ENCODE measurements at regions not wholly inside any gene's neighbourhood (a gene's known extent, or its start where the extent isn't known, plus 50 kb on each side); places are given as distances from the start of the nearest gene placed in this dataset.
"Not testable (repeated sequence)": the region's sequence is repeated elsewhere in the genome, so short reads cannot be mapped to it uniquely, and the experiment has no call there.

DNA sequence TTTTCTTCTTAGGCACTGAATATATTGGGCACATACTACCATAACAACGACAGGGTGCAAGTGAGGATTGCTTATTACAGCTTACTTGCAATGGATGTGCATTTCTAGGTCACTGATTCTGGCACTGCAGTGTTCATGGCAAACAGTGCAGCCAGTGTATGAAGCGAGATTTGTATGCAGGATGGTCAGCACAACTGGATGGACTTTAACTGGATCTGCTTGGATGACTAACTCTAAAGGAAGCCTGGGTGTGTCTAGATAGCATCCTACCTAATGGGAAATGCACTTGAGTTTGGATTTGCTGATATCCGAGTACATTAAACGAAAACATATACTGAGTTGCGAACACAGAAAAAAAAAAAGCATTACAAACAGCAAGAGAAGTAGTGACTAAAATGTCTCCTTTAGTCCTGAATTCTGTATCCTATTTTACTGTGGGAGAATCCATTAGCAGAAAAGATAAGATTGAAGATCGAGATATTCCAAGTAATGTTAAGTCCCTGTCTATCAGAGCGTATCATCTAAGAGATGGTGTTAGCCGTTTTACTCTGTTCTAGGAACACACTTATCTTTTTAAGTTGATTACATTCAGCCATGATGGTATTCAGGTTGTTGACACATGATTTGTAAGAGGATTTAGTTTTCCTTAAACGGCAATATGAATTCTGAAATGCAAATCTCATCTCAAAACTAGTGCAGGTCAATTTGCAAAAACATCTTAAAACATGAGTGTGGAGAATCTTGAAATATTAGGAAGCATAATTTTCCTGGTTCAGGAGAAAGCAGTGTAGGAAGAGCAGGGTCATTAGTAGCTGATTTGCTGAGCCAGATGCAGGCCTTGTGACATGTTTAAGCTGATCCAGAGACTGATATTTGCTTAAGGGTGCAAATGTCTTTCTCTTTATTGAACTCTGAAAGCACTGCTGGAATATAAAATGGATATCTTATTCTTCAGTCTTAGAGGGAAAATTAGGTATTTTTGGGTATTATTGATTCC lies 142.6 kb upstream of the CPHXL start:
- Histone ChIP-seq H3K4me3 (no peak overlapping the region), H3K36me3 (no peaks in the 10 kb centered on the region), H3K9me3 (no peaks in the 10 kb centered on the region), H3K4me1 (no peaks in the 10 kb centered on the region), H3K27ac (no peak overlapping the region), H3K27me3 (no peaks in the 10 kb centered on the region)
- no peak for TF ChIP-seq EP300 (IDR thresholded peaks at IDR 0.05; ENCODE audit: low read depth)
- no peak for TF ChIP-seq POLR2A (IDR thresholded peaks at IDR 0.05)
- TF ChIP-seq POLR2AphosphoS5 (IDR thresholded peaks at IDR 0.05) = no peak
- TF ChIP-seq, protein P1, sequence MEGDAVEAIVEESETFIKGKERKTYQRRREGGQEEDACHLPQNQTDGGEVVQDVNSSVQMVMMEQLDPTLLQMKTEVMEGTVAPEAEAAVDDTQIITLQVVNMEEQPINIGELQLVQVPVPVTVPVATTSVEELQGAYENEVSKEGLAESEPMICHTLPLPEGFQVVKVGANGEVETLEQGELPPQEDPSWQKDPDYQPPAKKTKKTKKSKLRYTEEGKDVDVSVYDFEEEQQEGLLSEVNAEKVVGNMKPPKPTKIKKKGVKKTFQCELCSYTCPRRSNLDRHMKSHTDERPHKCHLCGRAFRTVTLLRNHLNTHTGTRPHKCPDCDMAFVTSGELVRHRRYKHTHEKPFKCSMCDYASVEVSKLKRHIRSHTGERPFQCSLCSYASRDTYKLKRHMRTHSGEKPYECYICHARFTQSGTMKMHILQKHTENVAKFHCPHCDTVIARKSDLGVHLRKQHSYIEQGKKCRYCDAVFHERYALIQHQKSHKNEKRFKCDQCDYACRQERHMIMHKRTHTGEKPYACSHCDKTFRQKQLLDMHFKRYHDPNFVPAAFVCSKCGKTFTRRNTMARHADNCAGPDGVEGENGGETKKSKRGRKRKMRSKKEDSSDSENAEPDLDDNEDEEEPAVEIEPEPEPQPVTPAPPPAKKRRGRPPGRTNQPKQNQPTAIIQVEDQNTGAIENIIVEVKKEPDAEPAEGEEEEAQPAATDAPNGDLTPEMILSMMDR (IDR thresholded peaks at IDR 0.05) = no peak
- no peak for DNase-seq
- intact Hi-C loops (cut with DNase I; ENCODE audit: low total_unique reads) (no loop called here), in situ Hi-C loops (cut with MboI; ENCODE audit: low pct_ligation_motif_present in 1 of 4, low pct_unique_long_range_greater_than_20kb in 1 of 4, low sequenced_read_pairs in 3 of 4) (no loop called here)
- WGBS, 2 donors (ENCODE audit: low coverage in 1 of 2) = 55 to 64% methylated on average over 9 of the region's 9 CpGs

DNA sequence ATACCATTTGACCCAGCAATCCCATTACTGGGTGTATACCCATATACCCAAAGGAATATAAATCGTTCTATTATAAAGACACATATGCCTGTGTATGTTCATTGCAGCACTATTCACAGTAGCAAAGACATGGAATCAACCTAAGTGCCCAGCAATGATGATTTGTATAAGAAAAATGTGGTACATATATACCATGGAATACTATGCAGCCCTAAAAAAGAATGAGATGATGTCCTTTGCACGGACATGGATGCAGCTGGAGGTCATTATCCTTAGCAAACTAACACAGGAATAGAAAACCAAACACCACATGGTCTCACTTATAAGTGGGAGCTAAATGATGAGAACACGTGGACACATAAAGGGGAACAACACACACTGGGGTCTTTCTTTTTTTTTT lies 155.0 kb upstream of the CPHXL start:
- DNase-seq; H3K9me3 ChIP-seq; H3K4me3 ChIP-seq; H3K36me3 ChIP-seq; H3K4me1 ChIP-seq; H3K27me3 ChIP-seq; H3K27ac ChIP-seq; in situ Hi-C loops (cut with MboI; ENCODE audit: low pct_ligation_motif_present in 1 of 4, low pct_unique_long_range_greater_than_20kb in 1 of 4, low sequenced_read_pairs in 3 of 4); intact Hi-C loops (cut with DNase I; ENCODE audit: low total_unique reads): not testable (repeated sequence)
- WGBS, 2 donors (ENCODE audit: low coverage in 1 of 2) = 91 to 94% methylated on average over 3 of the region's 3 CpGs

DNA sequence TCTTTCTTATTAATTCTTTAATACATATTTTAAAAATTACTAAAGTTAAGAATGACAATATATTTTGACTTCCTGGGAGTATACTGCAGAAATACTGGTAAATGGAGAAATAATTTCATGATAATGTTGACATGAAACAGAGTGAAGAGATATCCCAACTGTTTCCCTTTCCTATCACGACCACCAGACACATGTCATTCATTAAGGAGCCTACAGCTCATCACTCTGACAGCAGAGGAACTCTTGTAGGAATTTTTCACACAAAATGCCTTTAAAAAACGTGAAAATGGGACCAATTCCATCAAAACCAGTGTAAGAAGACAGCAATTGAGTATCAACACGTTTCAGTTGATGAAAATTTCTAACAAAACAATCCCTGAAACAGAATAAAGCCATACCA lies 172.9 kb upstream of the CPHXL start:
- Histone ChIP-seq H3K4me3 (no peak overlapping the region), H3K36me3 (no peaks in the 10 kb centered on the region), H3K27me3 (no peaks in the 10 kb centered on the region), H3K27ac (no peak overlapping the region), H3K4me1 (no peaks in the 10 kb centered on the region), H3K9me3 (no peaks in the 10 kb centered on the region)
- WGBS, 2 donors (ENCODE audit: low coverage in 1 of 2) = 12 to 30% methylated on average over 3 of the region's 3 CpGs
- no peak for TF ChIP-seq EP300 (IDR thresholded peaks at IDR 0.05; ENCODE audit: low read depth)
- TF ChIP-seq, protein P1 (IDR thresholded peaks at IDR 0.05) = no peak
- TF ChIP-seq POLR2A (IDR thresholded peaks at IDR 0.05) = no peak
- TF ChIP-seq POLR2AphosphoS5 (IDR thresholded peaks at IDR 0.05) = no peak
- intact Hi-C loops (cut with DNase I; ENCODE audit: low total_unique reads) (no loop called here), in situ Hi-C loops (cut with MboI; ENCODE audit: low pct_ligation_motif_present in 1 of 4, low pct_unique_long_range_greater_than_20kb in 1 of 4, low sequenced_read_pairs in 3 of 4) (no loop called here)
- DNase-seq = no peak

DNA sequence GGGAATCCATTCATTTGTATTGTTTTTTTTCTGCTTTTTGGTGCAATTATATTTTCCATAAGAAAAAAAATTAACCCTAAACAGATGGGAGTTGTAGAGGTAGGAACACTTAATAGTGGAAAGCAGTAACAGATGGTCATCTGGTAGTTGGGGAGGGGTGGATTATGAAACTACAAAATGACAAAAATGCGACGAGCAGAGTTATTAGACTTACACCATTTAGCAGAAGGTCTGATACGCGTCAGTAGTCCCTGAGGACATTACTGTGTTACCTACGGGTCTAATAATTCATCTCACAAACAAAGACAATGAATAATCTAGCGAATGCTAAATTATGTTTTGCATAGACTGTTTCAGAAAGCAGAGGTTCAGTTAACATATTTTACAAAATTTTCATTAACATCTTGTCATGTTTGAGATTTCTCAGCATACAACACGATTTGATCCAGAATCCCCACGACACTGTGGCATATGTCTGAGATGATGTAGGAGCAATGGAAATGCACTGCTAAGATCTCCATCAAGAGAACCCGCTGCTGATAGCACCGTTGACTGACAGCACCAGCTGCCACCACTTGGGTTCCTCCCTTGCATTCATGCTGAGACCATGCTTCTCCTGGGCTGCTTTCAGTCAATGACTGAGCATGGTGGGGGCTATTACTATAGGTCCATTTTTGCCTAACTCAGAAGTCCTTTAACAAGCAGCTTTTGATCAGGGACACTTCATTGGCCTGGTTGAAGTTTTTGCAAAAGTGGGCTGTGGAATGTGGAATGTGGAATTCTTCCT lies 182.2 kb upstream of the CPHXL start:
- 70 to 91% methylated on average over 8 to 10 of the region's 10 CpGs for WGBS, 2 donors (ENCODE audit: low coverage in 1 of 2)
- H3K4me3 ChIP-seq = no peak overlapping the region
- H3K36me3 ChIP-seq = no peaks in the 10 kb centered on the region
- intact Hi-C loops (cut with DNase I; ENCODE audit: low total_unique reads) (no loop called here), in situ Hi-C loops (cut with MboI; ENCODE audit: low pct_ligation_motif_present in 1 of 4, low pct_unique_long_range_greater_than_20kb in 1 of 4, low sequenced_read_pairs in 3 of 4) (no loop called here)
- H3K4me1 ChIP-seq = no peaks in the 10 kb centered on the region
- DNase-seq = no peak
- no peaks in the 10 kb centered on the region for H3K27me3 ChIP-seq
- H3K9me3 ChIP-seq = no peaks in the 10 kb centered on the region
- no peak for TF ChIP-seq EP300 (IDR thresholded peaks at IDR 0.05; ENCODE audit: low read depth)
- TF ChIP-seq POLR2AphosphoS5 (IDR thresholded peaks at IDR 0.05) = no peak
- TF ChIP-seq, protein P1 (IDR thresholded peaks at IDR 0.05) = no peak
- no peak for TF ChIP-seq POLR2A (IDR thresholded peaks at IDR 0.05)
- no peak overlapping the region for H3K27ac ChIP-seq
